Small intestine (tissue), 7 donors: ENCODE measurements at regions not wholly inside any gene's neighbourhood (a gene's known extent, or its start where the extent isn't known, plus 50 kb on each side); places are given as distances from the start of the nearest gene placed in this dataset.

Experiments used
- DNase-seq, 2 donors: peaks; one replicate each; pipeline versions ENCODE4 v3.0.0 to v3.0.0-alpha.2; 2013
- FAIRE-seq: peaks from 2 replicates; lab custom pipeline; 2012; peaks lifted over from hg19 to GRCh38; lab: Jason Lieb, UNC
- H3K27ac ChIP-seq, 3 donors: one replicate each; pipeline ENCODE4 v1.5.1; 2013; ENCODE audit warnings: low read length in 2 of 3, mild to moderate bottlenecking in 2 of 3, control low read depth in 1 of 3, inconsistent platforms in 1 of 3, low read depth in 1 of 3, moderate library complexity in 1 of 3
- H3K27me3 ChIP-seq, 3 donors: one replicate each; pipeline ENCODE4 v1.6.1; 2013; ENCODE audit warnings: low read length in 3 of 3, inconsistent platforms in 1 of 3; ENCODE audit not compliant: control insufficient read depth in 3 of 3, insufficient read depth in 3 of 3
- H3K36me3 ChIP-seq, 3 donors: one replicate each; pipeline ENCODE4 v1.6.1; 2013; ENCODE audit warnings: low read length in 3 of 3, inconsistent platforms in 1 of 3, low read depth in 1 of 3, mild to moderate bottlenecking in 1 of 3, moderate library complexity in 1 of 3; ENCODE audit not compliant: control insufficient read depth in 3 of 3, insufficient read depth in 2 of 3
- H3K4me1 ChIP-seq, 3 donors: one replicate each; pipeline ENCODE4 v1.6.1; 2013; ENCODE audit warnings: low read length in 2 of 3, inconsistent platforms in 1 of 3, low read depth in 1 of 3, mild to moderate bottlenecking in 1 of 3, moderate library complexity in 1 of 3; ENCODE audit not compliant: control insufficient read depth in 3 of 3, insufficient read depth in 2 of 3
- H3K4me3 ChIP-seq, 3 donors: one replicate each; pipeline ENCODE4 v1.5.1; 2013; ENCODE audit warnings: low read length in 3 of 3, control low read depth in 1 of 3, inconsistent platforms in 1 of 3, low read depth in 1 of 3, mild to moderate bottlenecking in 1 of 3, moderate library complexity in 1 of 3
- H3K9me3 ChIP-seq, 2 donors: one replicate each; pipeline ENCODE4 v1.6.1; 2013; ENCODE audit warnings: low read depth in 1 of 2, low read length in 1 of 2; ENCODE audit not compliant: control insufficient read depth in 2 of 2, insufficient read depth in 1 of 2
- WGBS, 3 donors: extraction: QIAGEN DNeasy Blood & Tissue Kit; methylation state at CpG; one replicate each; pipeline ENCODE4 v1.1.7; 2013; 5-methylcytosine and 5-hydroxymethylcytosine counted together
- donor health status: healthy with polysubstance abuse.
- donor health status: control.
- donor health status: control.
- donor health status: Bipolar disorder and iron deficiency.
- donor health status: healthy.

DNA sequence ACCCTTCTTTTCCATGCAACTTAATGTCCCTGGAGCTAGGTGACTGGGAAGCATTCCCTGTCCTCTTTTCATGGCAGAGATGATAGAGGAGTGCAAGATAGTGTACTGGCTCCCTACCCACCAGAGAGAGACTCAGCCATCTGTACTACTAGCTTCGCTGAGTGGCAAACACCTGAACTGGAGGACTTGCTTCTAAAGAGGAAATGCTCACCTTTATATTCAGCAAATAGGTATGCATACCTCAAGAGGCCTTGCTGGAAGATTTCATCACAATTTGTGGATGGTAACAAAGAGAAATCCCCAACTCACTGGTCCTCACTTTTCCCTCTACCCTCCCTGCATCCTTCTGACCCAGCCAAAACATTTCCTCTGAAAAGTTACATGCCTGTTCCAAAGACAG lies 124.1 kb downstream of the FOXA2 start:
- Histone ChIP-seq H3K4me1 (no peaks in the 10 kb centered on the region), H3K4me3 (no peak overlapping the region), H3K27ac (no peak overlapping the region), H3K36me3 (no peaks in the 10 kb centered on the region), H3K9me3 (no peaks in the 10 kb centered on the region), H3K27me3 (peaks cover 0 to 11% (median 0%) of the 10 kb centered on the region in 3 donors)
- DNase-seq = no peak
- WGBS, 3 donors = 92 to 94% (median 92%) methylated on average over 1 of the region's 1 CpG
- no peak for FAIRE-seq

DNA sequence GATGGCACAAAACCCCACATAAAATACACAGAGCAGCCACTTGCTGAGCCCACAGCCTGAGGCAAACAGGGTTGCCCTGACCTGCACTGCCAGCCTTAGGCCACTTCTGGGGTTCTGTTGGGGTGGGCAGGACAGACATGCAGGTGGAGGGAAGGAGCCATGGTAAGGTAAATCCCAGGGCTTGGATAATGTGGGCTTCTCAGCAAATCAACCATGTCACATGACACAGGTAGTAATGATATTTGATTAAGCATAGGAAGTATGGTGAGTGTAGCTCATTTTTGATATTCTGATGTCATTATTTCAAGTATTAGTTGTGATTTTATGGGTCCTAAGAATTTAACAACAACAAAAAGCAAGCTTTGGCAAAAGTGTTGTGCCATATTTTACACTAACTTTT lies 124.6 kb downstream of the FOXA2 start:
- FAIRE-seq = no peak
- no peaks in the 10 kb centered on the region for H3K4me1 ChIP-seq
- H3K4me3 ChIP-seq = no peak overlapping the region
- no peak overlapping the region for H3K27ac ChIP-seq
- H3K9me3 ChIP-seq = no peaks in the 10 kb centered on the region
- no peak for DNase-seq
- H3K36me3 ChIP-seq = no peaks in the 10 kb centered on the region
- peaks cover 0 to 9% (median 0%) of the 10 kb centered on the region in 3 donors for H3K27me3 ChIP-seq

DNA sequence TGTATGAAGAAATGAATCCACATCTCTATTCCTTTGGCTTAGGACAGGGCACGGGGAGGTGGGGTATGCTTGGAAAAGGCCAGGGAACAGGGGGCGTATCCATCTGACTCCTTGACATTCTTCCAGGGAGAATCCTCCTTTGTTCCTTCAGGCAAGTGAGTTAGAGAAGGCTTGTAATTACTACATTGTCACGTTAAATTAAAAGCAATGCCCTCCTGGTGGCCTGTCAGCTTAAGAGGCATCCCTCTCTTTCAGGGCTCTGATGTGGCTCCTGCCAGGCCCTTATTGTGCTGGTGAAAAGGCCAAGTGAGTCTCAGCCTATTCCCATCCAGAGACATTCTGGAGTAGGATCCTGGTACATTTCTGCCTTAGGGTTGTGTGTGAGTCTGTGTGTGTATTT lies 128.3 kb downstream of the FOXA2 start:
- no peak for DNase-seq
- Histone ChIP-seq H3K9me3 (no peaks in the 10 kb centered on the region), H3K4me3 (no peak overlapping the region), H3K4me1 (no peaks in the 10 kb centered on the region), H3K27ac (no peak overlapping the region), H3K36me3 (no peaks in the 10 kb centered on the region), H3K27me3 (peaks cover 0 to 3% (median 0%) of the 10 kb centered on the region in 3 donors)
- no peak for FAIRE-seq
- WGBS, 3 donors = 84 to 93% (median 85%) methylated on average over 3 of the region's 3 CpGs

DNA sequence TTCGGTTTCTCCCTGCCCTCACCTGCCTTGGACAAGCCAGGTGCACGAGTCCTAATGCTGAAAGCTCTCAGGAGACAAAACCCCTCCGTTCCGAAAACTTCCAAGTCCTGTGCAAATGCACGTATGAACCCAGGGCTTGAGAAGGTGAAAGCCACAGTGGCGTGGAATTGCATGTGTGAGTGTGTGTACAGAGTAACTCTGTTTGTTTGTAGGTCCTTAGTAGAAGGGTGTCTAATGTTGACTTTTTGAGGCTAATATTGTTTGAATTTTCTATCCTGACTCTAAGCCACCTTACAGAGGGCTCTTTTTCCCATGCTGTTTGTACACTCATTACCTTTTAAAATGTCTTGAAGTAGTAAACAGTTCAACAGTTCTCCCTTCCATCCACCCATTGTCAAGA lies 129.1 kb downstream of the FOXA2 start:
- no peak overlapping the region for H3K27ac ChIP-seq
- FAIRE-seq = no peak
- no peak overlapping the region for H3K4me3 ChIP-seq
- no peaks in the 10 kb centered on the region for H3K36me3 ChIP-seq
- peaks cover 1 to 3% (median 3%) of the 10 kb centered on the region in 3 donors for H3K4me1 ChIP-seq
- no peak for DNase-seq
- WGBS, 3 donors = 74 to 92% (median 86%) methylated on average over 6 of the region's 6 CpGs
- peaks cover 0 to 3% (median 0%) of the 10 kb centered on the region in 3 donors for H3K27me3 ChIP-seq
- no peaks in the 10 kb centered on the region for H3K9me3 ChIP-seq

DNA sequence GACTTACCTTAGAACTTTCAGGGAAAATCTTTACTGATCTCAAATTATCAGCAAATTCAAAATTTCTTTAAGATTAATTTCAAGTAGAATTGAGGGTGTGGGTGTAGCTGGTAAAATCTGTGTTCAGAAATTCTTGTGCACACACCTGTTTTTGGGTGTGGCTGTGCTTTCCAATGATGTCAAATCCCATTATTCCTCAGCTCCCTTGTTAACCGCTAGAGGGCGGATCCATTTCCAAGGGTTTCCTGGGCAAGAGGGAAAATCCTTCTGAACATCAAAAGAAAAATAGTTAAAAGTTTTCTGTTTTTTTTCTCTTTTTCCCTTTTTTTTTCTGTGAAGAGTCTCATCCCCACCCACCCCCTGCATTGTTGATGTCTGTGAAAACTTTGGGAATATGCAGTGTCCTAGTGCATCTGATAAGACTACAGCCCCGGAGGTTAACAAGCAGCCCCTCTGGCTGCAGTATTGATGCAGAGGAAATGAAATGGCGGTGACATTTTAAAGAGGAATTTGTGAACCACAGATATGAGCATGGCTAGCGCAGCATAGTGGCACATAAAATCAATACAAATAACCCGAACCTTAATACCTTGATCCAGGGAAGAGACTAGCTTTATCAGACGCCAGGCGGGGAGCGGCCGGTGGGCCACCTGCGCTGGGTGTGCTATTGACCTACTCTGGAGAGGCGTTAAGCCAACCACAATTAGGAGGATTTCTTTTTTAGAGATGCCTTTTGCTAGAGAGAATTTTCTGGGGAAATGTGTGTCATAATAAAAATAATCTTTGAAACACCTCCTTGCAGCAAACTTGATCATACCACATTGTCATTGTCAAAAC lies 130.9 kb downstream of the FOXA2 start:
- DNase-seq = peak; percentile 67 to 69
- peaks cover 0 to 3% (median 0%) of the 10 kb centered on the region in 3 donors for H3K27me3 ChIP-seq
- FAIRE-seq = no peak
- 25 to 61% (median 30%) methylated on average over 12 of the region's 12 CpGs for WGBS, 3 donors
- H3K4me1 ChIP-seq = peaks cover 2 to 5% (median 4%) of the 10 kb centered on the region in 3 donors
- H3K36me3 ChIP-seq = no peaks in the 10 kb centered on the region
- no peak overlapping the region for H3K4me3 ChIP-seq
- H3K9me3 ChIP-seq = no peaks in the 10 kb centered on the region
- no peak overlapping the region for H3K27ac ChIP-seq

DNA sequence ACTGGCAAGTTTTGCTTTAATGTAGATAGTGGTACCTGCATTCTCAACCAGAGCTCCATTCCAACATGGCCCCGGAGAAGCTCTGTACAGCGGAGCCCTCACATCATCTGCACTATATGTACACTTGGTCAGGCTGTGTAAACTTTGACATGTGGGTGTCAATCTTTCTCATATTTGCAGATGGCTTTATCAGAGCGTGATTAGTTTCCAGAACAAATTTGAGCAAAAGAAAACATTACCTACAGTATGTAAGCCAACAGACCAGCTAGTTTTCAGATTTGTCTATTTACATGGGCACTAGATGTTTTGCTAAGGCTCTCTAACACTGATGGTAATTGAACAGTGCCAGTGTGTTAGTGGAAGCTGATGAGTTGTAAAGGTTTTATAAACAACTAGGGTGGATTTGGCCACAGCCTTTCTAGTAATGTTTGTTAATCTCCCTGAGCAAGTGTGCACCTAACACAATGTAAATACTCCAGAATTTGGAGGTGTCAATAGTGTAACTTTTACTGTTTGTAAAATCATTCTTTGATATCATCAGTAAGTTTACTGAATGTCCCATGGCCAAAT lies 131.8 kb downstream of the FOXA2 start:
- 81 to 85% (median 83%) methylated on average over 3 of the region's 3 CpGs for WGBS, 3 donors
- FAIRE-seq (no peak), DNase-seq (peak; percentile 16 to 39)
- H3K4me1 ChIP-seq = peaks cover 2 to 5% (median 4%) of the 10 kb centered on the region in 3 donors
- H3K36me3 ChIP-seq = no peaks in the 10 kb centered on the region
- no peaks in the 10 kb centered on the region for H3K9me3 ChIP-seq
- no peak overlapping the region for H3K4me3 ChIP-seq
- no peak overlapping the region for H3K27ac ChIP-seq
- peaks cover 0 to 3% (median 0%) of the 10 kb centered on the region in 3 donors for H3K27me3 ChIP-seq

DNA sequence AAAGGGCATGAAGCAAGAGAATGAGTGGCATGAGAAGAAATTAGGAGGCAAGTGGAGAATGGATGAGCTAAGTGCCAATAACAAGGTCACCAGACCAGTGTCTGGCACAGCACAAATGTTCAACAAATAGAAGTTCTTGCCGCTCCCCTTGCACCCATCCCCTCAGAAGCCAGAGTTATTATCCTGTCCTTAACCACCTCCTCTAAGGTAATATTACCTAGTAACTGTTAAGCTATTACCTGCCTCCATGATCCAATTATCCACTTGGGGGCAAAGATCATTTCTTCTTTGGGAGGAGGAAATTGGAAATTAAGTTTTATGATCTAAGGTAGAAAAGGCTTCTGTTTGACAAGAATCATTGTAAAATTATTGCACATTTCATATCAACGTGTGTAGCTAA lies 133.8 kb downstream of the FOXA2 start:
- Histone ChIP-seq H3K27ac (no peak overlapping the region), H3K4me3 (no peak overlapping the region), H3K27me3 (no peaks in the 10 kb centered on the region), H3K36me3 (no peaks in the 10 kb centered on the region), H3K9me3 (no peaks in the 10 kb centered on the region), H3K4me1 (peaks cover 2 to 5% (median 4%) of the 10 kb centered on the region in 3 donors)
- WGBS, 3 donors = 26 to 69% (median 27%) methylated on average over 2 of the region's 2 CpGs
- FAIRE-seq (no peak), DNase-seq (peak; percentile 36 to 67)

DNA sequence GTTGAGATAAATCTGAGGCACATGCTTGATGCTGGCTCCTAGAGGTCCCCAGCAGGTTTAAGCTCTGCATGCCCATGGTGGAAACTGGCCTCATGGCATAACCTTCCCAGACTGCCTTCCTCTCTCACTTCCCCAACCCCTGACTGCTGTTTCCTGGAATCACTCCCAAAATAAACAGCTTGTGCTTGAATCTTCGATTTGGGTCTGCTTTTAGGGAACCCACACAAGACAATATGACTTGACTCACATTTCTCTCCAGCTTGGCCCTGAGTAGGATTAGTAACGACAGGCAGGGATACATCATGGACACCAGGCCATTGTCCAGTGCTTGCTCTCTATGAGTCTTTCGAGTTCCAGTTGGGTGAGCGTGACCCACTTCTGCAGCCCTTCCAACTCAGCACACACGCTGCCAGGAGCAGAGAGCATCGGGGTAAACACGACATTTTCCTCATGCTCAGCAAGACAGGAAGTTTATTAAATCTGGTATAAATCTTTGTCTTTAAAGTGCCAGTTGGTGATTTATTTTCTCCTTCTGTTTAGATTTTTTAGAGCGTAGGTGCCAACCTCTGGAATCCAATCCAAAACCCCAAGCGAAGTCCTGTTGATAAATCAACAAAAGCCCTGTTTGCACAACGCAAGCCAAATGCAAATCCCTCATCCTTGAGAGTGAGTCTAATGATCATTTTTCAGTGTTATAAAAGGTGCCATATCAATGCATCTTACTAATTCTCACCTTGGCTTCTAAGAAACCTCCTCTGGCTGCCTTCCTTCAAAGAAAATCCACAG lies 135.0 kb downstream of the FOXA2 start:
- FAIRE-seq (no peak), DNase-seq (no peak)
- no peak overlapping the region for H3K27ac ChIP-seq
- H3K4me3 ChIP-seq = no peak overlapping the region
- H3K4me1 ChIP-seq = peaks cover 2 to 5% (median 4%) of the 10 kb centered on the region in 3 donors
- no peaks in the 10 kb centered on the region for H3K36me3 ChIP-seq
- no peaks in the 10 kb centered on the region for H3K27me3 ChIP-seq
- H3K9me3 ChIP-seq = no peaks in the 10 kb centered on the region
- 49 to 83% (median 69%) methylated on average over 10 of the region's 10 CpGs for WGBS, 3 donors
